Stimulated activated CD8-positive, alpha-beta memory T cell treated with anti-CD3 and anti-CD28 coated beads, Interleukin-12 subunit alpha, Interleukin-12 subunit beta, amount 100 ng/mL, for 24 hours (primary cell): ENCODE measurements at regions not wholly inside any gene's neighbourhood (a gene's known extent, or its start where the extent isn't known, plus 50 kb on each side); places are given as distances from the start of the nearest gene placed in this dataset.

Source experiments
- DNase-seq: peaks from one replicate; pipeline ENCODE4 v3.0.0-alpha.2; 2020; ENCODE audit errors: extremely low read depth

DNA sequence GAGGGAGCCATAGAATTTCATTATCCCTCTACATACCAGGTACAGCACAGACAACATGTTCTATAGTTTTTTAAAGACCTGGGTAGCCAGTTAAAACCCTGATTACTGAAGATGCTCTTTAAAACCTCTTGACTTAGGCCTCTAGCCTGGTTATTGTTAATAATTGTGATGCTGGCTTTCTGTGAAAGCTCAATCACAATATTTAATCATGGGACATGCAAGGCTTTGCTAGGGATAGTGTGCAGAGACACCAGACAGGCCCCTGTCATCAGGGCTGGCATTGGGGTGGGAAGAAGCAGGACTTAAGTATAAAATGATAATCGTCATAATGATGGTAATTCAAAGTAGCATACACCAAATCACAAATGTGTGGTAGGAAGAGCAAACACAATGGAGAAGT is 274.4 kb downstream of the PTBP2 start:
- no peak for DNase-seq

DNA sequence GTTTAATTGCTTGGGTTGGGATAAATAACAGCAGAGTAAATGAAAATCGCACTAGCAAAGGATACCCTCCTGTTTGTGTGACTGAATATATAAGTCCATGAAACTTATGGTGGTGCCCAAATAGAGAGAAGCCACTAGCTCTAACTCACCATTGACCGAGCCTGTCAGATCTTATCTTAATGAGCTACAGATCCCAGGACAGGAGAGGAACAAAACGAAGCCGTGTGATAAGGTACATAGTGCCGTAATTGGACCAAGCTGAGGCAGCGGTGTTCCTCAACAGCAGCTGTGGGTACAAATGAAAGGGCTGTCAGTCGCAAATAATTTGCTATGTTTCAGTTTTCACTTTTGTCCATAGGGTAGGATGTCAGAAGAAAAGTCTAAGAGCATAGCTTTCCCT is 276.1 kb downstream of the PTBP2 start:
- DNase-seq = no peak

DNA sequence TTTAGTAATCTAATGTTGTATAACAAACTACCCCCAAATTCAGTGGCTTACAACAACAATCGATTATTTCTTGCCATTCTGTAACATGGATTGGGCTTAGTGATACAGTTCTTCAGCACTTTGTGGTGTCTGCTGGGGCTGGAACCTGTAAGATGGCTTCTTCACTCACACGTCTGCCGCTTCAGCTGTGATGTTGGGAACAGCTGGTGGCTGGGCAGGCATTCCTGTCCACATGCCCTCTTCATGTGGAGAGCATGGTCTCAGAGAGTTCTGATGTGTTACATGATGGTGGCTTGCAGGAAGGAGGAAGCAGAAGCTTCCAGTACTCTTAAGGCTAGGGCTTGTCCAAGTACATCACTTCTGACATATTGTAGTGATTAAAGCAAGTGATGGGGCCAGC is 276.9 kb downstream of the PTBP2 start:
- no peak for DNase-seq

DNA sequence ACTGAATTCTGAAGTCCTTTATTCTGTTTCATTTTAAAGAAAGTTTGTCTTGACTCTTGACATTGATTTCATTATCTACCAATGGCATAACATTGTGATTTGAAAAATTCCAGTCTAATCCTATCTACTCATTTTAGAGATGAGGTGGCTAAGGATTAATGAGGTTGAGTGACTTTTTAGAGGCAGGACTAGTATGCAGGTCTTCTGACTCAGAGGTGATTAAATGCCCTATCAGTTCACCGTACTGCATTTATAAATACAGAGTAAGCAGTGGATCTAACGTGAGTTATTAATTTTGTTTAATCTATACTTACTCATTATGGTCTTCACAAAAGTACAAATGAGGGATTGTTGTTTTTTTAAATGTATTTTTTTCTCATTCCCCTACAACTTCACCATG is 277.6 kb downstream of the PTBP2 start:
- DNase-seq = no peak

DNA sequence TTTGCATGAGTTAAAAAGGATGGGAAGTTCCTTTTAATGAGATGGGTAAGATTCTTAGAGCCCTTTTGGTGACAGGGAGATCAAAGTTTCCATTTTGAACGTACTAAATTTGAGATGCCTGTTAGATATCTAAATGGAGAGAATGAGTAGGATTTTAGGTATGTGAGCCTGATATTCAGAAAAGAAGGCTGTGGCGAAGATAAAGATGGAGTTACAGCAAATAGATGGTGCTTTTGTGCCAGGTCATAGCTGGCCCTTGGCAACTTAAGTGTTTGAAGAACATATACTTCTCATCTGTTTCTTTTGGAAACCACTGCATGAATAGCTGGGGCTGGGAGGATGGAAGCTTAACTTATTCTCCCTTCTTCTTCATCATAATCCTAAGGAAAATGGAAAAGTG is 282.5 kb downstream of the PTBP2 start:
- no peak for DNase-seq

DNA sequence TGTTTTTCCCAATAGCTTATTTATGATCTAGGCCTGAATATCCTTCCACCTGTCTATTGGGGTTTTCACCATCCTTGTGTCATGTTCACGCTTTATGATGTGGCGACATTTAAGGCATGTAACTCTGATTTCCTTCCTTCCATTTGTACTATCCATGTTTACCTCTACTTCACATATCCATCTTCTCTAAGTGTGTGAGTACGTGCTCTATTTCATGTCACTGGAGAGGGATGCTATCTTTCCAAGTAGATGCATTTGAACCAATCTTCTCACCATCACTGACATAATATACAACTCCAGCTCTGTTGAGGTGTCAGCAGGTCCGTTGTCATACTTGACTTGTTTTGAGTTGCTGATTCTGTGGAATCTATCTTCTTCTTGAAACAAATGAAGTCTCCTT is 283.2 kb downstream of the PTBP2 start:
- no peak for DNase-seq

DNA sequence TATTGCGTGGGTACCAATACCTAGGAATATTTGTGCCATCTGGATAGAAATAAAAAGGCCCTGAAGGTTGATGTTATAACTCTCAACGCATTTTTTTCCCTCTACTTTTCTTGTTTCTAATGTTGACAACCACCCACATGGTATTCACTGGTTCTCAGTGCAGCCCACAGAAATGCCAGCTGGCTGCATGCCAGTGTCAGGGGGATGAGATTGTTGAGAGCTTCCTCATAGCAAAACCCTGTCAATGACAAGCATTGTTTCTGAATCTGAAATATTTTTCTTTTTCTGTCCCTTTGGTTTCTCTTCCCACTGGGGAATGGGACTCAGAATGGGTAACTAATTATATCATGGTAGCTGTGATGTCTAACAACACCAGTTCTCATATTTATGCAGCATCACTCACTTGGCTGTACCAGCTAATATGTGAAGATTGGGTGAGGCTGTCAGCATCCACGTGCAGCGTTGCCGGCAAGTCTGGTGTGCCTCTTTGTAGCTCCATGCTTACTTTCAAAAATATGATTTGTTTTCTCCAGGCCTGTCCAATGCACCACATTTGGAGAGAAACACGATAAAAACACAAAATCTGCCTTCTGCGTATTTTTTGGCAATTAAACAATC is 284.6 kb downstream of the PTBP2 start:
- no peak for DNase-seq

DNA sequence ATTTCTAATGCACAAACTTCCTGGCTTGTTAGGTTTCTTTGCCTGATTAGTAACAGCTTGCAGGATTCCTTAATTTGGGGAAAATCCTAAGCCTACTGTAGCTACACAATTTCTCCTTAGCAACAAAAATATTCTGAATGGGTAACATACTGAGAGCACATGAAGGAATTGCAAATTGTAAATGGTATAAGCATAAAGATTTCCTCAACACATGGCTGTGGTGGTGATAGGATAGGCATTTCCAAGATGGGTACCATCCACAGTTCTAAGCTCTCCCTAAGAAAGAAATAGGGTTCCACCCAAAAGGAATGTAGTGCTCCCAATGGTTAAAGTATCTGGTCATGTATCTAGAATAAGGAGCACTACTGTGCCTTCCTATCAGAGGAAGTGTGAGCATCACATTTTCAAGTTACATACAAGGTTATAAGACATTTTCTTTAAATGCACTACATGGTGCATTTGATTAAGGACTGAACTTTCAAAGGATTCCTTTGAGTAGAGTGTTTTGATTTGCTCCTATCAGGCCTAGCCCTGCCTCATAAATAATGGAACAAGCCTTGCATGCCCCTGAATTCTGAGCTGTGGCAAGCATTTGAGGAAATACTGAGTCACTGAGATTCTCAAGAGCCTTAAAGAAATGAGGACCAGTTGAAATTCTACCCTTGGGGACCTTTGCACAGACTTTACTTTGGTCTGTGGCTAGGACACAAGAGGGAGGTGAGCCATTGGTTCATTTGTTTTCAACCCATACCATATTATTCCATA is 286.4 kb downstream of the PTBP2 start:
- no peak for DNase-seq

DNA sequence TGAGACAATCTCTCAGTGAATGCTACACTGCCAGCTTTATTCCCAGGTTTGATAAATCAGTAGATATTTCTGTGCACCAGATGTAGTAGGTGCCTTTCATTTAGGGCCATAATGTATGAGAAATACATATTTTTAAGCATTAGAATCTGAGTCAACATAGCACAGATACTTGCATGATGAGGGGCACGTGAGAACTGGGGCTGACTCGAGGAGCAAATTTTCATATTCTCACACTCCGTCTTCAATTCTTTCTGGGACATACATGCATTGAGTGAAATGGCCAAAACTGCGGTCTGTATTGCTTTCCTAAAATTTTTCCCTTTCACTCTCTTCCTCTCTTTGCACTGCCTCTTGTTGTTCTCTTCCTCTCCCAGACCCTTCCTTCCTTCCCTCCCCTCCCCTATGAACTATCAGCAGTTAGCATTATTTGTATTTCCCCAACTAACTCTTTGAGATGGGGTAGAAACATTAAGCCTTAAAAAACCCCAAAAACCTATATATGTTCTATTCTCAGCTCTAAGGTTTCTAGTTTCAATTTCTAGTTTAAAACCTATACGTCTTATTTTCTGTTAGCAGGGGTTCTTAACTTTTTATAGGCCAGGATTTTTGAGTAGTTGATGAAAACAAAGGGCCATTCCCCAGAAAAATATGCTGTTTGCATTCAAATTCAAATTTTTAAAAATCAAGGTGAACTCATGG is 289.1 kb downstream of the PTBP2 start:
- DNase-seq = no peak

DNA sequence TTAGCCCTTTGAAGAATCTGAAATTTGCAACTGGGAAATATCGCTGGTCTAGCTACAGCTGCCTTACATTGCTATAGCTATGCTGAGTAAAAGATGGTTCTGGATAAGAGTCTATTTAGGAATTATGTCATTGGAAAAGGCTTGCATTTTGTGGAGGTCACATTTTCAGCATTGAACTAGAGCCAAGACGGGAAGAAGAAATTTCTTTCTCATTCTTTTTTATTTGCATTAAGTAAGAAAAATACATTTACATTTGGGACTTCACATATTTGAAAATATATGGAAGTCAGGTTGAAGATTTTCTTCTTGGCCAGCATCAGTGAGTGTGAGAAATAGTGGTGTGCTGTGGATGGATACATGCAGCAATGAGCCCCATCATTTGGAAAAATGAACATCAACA is 291.6 kb downstream of the PTBP2 start:
- no peak for DNase-seq

DNA sequence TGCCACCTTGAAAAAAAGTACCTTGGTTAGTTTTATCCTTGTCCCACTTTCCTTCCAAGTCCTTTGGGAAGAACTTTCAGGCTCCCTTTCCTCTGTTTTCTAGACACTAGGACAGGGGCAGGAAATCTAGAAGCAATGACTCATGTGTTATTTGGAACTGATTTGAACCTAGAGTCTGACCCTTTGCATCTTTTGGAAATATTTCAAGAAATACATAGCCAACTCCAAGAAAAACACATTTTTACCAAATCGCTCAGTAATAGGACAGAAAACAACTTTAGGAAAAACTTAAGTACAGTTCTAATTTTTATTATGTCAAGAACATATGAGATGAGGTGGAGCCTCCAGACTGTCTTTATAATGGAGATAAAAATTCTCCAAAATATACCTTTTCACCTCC is 292.4 kb downstream of the PTBP2 start:
- DNase-seq = no peak

DNA sequence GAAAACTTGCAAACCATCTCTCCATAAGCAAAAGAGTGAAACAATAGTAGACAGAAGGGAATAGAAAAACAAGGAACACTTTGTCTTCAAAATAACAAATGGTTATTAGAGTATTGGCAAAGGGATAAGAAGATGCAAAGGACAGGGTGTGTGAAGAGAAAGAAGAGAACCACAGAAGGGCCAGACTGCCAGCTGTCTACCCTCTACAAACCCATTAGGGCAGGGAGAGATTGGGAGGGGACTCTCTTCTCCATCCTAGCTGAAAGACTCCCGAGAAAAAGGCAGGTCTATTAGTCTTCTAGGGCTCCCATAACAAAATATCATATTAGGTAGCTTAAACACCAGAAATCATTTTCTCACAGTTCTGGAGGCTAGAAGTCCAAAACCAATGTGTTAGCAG is 292.8 kb downstream of the PTBP2 start:
- DNase-seq = no peak

DNA sequence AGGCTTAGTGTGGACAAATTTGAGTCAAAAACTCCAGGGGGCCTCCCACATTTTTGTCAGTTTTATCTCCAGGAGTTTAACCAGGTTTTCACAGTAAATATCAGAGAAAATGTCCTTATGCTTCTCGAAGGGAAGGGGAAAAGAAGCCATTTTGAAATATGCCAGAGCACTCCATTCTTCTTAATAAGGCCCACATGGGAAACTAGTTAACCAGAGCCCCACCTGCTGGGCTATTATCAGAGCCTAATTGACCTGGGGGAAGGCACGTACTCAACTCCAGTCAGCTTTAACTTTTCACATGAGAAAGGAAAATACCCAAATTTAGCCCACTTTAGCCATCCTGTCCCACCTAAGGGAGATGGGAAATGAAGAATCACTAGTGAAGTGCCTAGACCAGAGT is 296.3 kb downstream of the PTBP2 start:
- no peak for DNase-seq
